Osteoblast (primary cell): ENCODE measurements at regions not wholly inside any gene's neighbourhood (a gene's known extent, or its start where the extent isn't known, plus 50 kb on each side); places are given as distances from the start of the nearest gene placed in this dataset.

Source experiments
- DNase-seq: peaks from one replicate; pipeline ENCODE4 v3.0.0; 2011; ENCODE audit warnings: low spot score, mixed read lengths; ENCODE audit not compliant: insufficient read length; ENCODE audit errors: missing footprints
- H2AFZ ChIP-seq: 2 replicates; pipeline ENCODE4 v1.6.0; 2011; ENCODE audit warnings: mild to moderate bottlenecking, low read length
- H3K27ac ChIP-seq: 2 replicates; pipeline ENCODE4 v1.5.1; 2011; ENCODE audit warnings: mild to moderate bottlenecking, low read depth, low read length, moderate library complexity
- H3K27me3 ChIP-seq: 2 replicates; pipeline ENCODE4 v1.6.0; 2012; ENCODE audit warnings: mild to moderate bottlenecking, control low read depth, inconsistent platforms, low read length, moderate library complexity; ENCODE audit not compliant: insufficient read depth
- H3K36me3 ChIP-seq: 2 replicates; pipeline ENCODE4 v1.5.1; 2011; ENCODE audit warnings: mild to moderate bottlenecking, low read length, control low read depth, moderate library complexity; ENCODE audit not compliant: insufficient read depth
- H3K4me1 ChIP-seq: 2 replicates; pipeline ENCODE4 v1.5.1; 2011; ENCODE audit warnings: mild to moderate bottlenecking, low read length, control low read depth, moderate library complexity; ENCODE audit not compliant: insufficient read depth
- H3K4me2 ChIP-seq: 2 replicates; pipeline ENCODE4 v1.6.0; 2011; ENCODE audit warnings: mild to moderate bottlenecking, low read length; ENCODE audit not compliant: insufficient read depth
- H3K4me3 ChIP-seq: fragments of 200-600 bp; sonication (generic); 3 replicates; pipeline ENCODE4 v1.5.1; 2012; ENCODE audit warnings: mild to moderate bottlenecking, low read length, inconsistent platforms; ENCODE audit not compliant: insufficient read depth
- H3K79me2 ChIP-seq: 2 replicates; pipeline ENCODE4 v1.6.0; 2012; ENCODE audit warnings: mild to moderate bottlenecking, low read length, control low read depth, inconsistent platforms; ENCODE audit not compliant: insufficient read depth
- H3K9me3 ChIP-seq: 2 replicates; pipeline ENCODE4 v1.5.1; 2011; ENCODE audit warnings: low read depth, low read length, control low read depth
- H4K20me1 ChIP-seq: 2 replicates; pipeline ENCODE4 v1.6.0; 2012; ENCODE audit warnings: mild to moderate bottlenecking, low read length, control low read depth; ENCODE audit not compliant: insufficient read depth
- CTCF ChIP-seq: IDR thresholded peaks from 2 replicates; pipeline ENCODE4 v1.5.1; 2011; ENCODE audit warnings: mild to moderate bottlenecking, low read depth, low read length, moderate library complexity; ENCODE audit errors: extremely low read depth

- Histone ChIP-seq H3K36me3 (no peaks in the 10 kb centered on the region), H3K4me3 (no peak overlapping the region), H3K9me3 (no peaks in the 10 kb centered on the region), H3K4me2 (no peak overlapping the region), H4K20me1 (no peaks in the 10 kb centered on the region), H3K79me2 (no peaks in the 10 kb centered on the region), H3K4me1 (no peaks in the 10 kb centered on the region), H3K27me3 (peaks cover 18% of the 10 kb centered on the region), H3K27ac (no peak overlapping the region), H2AFZ (no peak overlapping the region)
- DNase-seq, result no peak
- peak; percentile 1 for TF ChIP-seq CTCF
Measured at GRCh38 chr10:129031844-129032150, 435.2 kb upstream of the MGMT start.

DNA sequence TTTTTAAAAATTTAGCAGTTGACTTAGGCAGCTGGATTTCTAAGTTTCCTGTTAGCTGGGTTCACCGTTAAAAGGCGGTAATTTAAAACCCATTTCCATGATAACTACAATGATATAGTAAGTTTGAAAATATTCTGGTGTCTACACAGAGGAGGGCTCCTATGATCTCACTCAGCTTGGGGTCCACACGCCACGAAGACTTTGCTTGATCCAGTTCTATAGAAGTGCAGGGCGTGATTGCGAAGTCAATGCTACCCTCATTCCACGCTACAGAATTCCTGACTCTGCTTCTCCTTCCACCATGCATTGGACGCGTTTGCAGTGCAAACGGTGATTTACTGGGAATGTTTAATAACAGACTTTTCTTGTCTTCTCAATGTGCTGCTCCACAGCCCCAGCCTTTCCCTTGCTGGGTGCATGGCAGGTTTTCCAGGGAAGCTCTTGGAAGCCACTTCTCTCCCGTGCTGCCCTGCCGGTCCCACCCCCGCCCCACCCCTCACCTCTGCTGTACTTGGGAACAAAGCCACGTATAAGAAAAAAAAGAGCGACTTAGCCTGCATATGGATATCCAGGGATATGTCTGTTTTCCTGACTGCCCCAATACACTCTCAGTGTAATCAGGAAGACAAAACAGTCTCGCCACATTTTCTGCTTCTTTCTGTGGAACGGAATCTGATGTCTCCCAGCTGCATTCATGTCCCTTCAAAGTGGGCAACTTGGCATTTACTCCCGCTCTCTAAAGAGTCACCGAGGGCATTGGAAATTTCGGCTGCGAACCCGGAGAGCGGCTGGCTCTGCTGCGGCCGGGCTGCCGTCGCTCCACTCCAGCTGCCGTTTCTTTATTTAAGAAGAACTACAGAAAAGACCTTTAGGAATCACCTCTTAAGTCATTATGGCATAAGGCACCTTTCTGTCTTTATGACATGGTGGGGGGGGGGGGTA is 434.4 kb upstream of the MGMT start:
- H3K4me2 ChIP-seq, result no peak overlapping the region
- H3K4me3 ChIP-seq, result no peak overlapping the region
- H3K79me2 ChIP-seq, result no peaks in the 10 kb centered on the region
- no peaks in the 10 kb centered on the region for H3K4me1 ChIP-seq
- H3K27ac ChIP-seq, result no peak overlapping the region
- no peak for DNase-seq
- no peak for TF ChIP-seq CTCF
- no peaks in the 10 kb centered on the region for H4K20me1 ChIP-seq
- H3K27me3 ChIP-seq, result peaks cover 18% of the 10 kb centered on the region
- no peaks in the 10 kb centered on the region for H3K36me3 ChIP-seq
- H3K9me3 ChIP-seq, result no peaks in the 10 kb centered on the region
- H2AFZ ChIP-seq, result no peak overlapping the region

GRCh38 chr10:129033340-129033739 is 433.7 kb upstream of the MGMT start:
- Histone ChIP-seq H4K20me1 (no peaks in the 10 kb centered on the region), H3K4me2 (no peak overlapping the region), H3K79me2 (no peaks in the 10 kb centered on the region), H3K27ac (no peak overlapping the region), H2AFZ (no peak overlapping the region), H3K9me3 (no peaks in the 10 kb centered on the region), H3K36me3 (no peaks in the 10 kb centered on the region), H3K4me1 (no peaks in the 10 kb centered on the region), H3K4me3 (no peak overlapping the region), H3K27me3 (peaks cover 18% of the 10 kb centered on the region)
- no peak for TF ChIP-seq CTCF
- DNase-seq, result no peak

DNA sequence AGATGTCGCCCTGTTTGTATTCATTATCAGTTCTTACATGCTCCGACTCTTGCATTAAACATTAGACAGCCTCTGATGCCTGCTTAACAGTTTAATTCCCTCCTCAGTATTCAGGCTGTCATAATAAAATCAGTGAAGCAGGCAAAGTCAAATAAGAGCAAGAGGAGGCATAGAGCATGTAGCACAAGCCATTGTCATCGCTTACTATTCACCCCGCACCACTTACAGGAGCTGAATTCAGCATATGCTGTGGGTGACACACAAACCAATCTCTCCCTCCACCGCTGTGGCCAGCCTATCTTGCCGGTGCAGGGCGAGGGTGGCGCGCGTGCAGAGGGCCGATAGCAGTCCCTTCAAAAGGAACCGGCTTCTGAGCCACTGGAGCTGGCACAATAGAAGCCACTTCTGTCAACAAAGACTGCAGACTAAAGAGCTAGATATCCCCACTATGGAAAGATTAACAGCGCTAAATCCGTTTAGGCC is 433.2 kb upstream of the MGMT start:
- no peaks in the 10 kb centered on the region for H3K79me2 ChIP-seq
- H2AFZ ChIP-seq, result no peak overlapping the region
- H3K36me3 ChIP-seq, result no peaks in the 10 kb centered on the region
- no peak for TF ChIP-seq CTCF
- H3K9me3 ChIP-seq, result no peaks in the 10 kb centered on the region
- H3K27ac ChIP-seq, result no peak overlapping the region
- H3K4me1 ChIP-seq, result no peaks in the 10 kb centered on the region
- no peaks in the 10 kb centered on the region for H4K20me1 ChIP-seq
- peaks cover 13% of the 10 kb centered on the region for H3K27me3 ChIP-seq
- H3K4me2 ChIP-seq, result no peak overlapping the region
- H3K4me3 ChIP-seq, result no peak overlapping the region
- DNase-seq, result no peak
